HEK293 (cell line): ENCODE measurements at regions not wholly inside any gene's neighbourhood (a gene's known extent, or its start where the extent isn't known, plus 50 kb on each side); places are given as distances from the start of the nearest gene placed in this dataset.

Source experiments
- CTCF ChIA-PET: fragments of 350-600 bp; formaldehyde crosslinking; extraction: SDS; loops from one replicate; lab custom pipeline; 2021; ENCODE audit warnings: antibody characterized with exemption; lab: Yijun Ruan, JAX
- POLR2A ChIA-PET: fragments of 300-600 bp; formaldehyde crosslinking; extraction: SDS; loops from one replicate; lab custom pipeline; 2020; ENCODE audit warnings: antibody characterized with exemption, inconsistent platforms; lab: Yijun Ruan, JAX
- H3K27ac ChIP-seq: fragments of 200-500 bp; sonication (Bioruptor generic); 2 replicates; pipeline ENCODE4 v1.5.1; 2014; ENCODE audit warnings: low read depth, low read length, control low read depth, inconsistent platforms; ENCODE audit errors: extremely low read depth
- H3K36me3 ChIP-seq, 2 experiments: fragments of 200-500 bp in 1 of 2; sonication (Bioruptor generic) in 1 of 2; 1 replicate in 1 of 2; 2 replicates in 1 of 2; pipeline ENCODE4 v1.5.1; 2014 to 2017; ENCODE audit warnings: inconsistent platforms in 2 of 2, low read length in 2 of 2; ENCODE audit not compliant: control insufficient read depth in 2 of 2, insufficient read depth in 1 of 2
- H3K4me1 ChIP-seq: fragments of 200-500 bp; sonication (Bioruptor generic); 2 replicates; pipeline ENCODE4 v1.5.1; 2014; ENCODE audit warnings: mild to moderate bottlenecking, low read length, inconsistent platforms; ENCODE audit not compliant: control insufficient read depth, insufficient read depth
- H3K4me3 ChIP-seq: 2 replicates; pipeline ENCODE4 v1.5.1; 2011; ENCODE audit warnings: low read depth, mild to moderate bottlenecking, control low read depth, low read length, moderate library complexity
- H3K9me3 ChIP-seq: fragments of 200-500 bp; sonication (Bioruptor generic); 2 replicates; pipeline ENCODE4 v1.5.1; 2014; ENCODE audit warnings: low read depth, low read length, inconsistent platforms; ENCODE audit not compliant: control insufficient read depth, insufficient read depth
- ATF2 ChIP-seq: fragments of 450-650 bp; formaldehyde crosslinking; IDR thresholded peaks from 2 replicates; pipeline ENCODE4 v1.5.1; 2016; ENCODE audit warnings: missing biosample characterization, missing genetic modification characterization, low read depth
- BCL6B ChIP-seq: fragments of 450-650 bp; formaldehyde crosslinking; IDR thresholded peaks from 2 replicates; pipeline ENCODE4 v1.5.1; 2017; ENCODE audit warnings: missing biosample characterization, missing genetic modification characterization
- MEIS1 ChIP-seq: sonication (generic); formaldehyde crosslinking; IDR thresholded peaks from 2 replicates; pipeline ENCODE4 v1.8.1; 2022; ENCODE audit warnings: missing genetic modification reagents, mild to moderate bottlenecking, borderline replicate concordance
- PATZ1 ChIP-seq: fragments of 450-650 bp; formaldehyde crosslinking; IDR thresholded peaks from 2 replicates; pipeline ENCODE4 v1.5.1; 2016; ENCODE audit warnings: missing biosample characterization, missing genetic modification characterization
- SP3 ChIP-seq: fragments of 450-650 bp; formaldehyde crosslinking; IDR thresholded peaks from 2 replicates; pipeline ENCODE4 v1.5.1; 2016; ENCODE audit warnings: missing biosample characterization, missing genetic modification characterization
- ZEB2 ChIP-seq: fragments of 450-650 bp; formaldehyde crosslinking; IDR thresholded peaks from 2 replicates; pipeline ENCODE4 v1.5.1; 2016; ENCODE audit warnings: missing biosample characterization, missing genetic modification characterization
- ZFP37 ChIP-seq: fragments of 450-650 bp; formaldehyde crosslinking; IDR thresholded peaks from 2 replicates; pipeline ENCODE4 v1.5.1; 2016; ENCODE audit warnings: missing biosample characterization, missing genetic modification characterization
- ZNF112 ChIP-seq: fragments of 450-650 bp; formaldehyde crosslinking; IDR thresholded peaks from 2 replicates; pipeline ENCODE4 v1.5.0; 2017; ENCODE audit warnings: missing biosample characterization, missing genetic modification characterization
- ZNF16 ChIP-seq: fragments of 450-650 bp; formaldehyde crosslinking; IDR thresholded peaks from 2 replicates; pipeline ENCODE4 v1.5.1; 2016; ENCODE audit warnings: low read depth, missing biosample characterization, missing genetic modification characterization
- ZNF239 ChIP-seq: fragments of 450-650 bp; formaldehyde crosslinking; IDR thresholded peaks from 2 replicates; pipeline ENCODE4 v1.5.1; 2016; ENCODE audit warnings: missing biosample characterization, missing genetic modification characterization
- ZNF398 ChIP-seq: fragments of 450-650 bp; formaldehyde crosslinking; IDR thresholded peaks from 2 replicates; pipeline ENCODE4 v1.5.1; 2017; ENCODE audit warnings: missing biosample characterization, missing genetic modification characterization
- ZNF571 ChIP-seq: fragments of 450-650 bp; formaldehyde crosslinking; IDR thresholded peaks from 2 replicates; pipeline ENCODE4 v1.5.0; 2017; ENCODE audit warnings: missing biosample characterization, missing genetic modification characterization
- ZNF580 ChIP-seq: fragments of 450-650 bp; formaldehyde crosslinking; IDR thresholded peaks from 2 replicates; pipeline ENCODE4 v1.5.1; 2016; ENCODE audit warnings: missing biosample characterization, missing genetic modification characterization
- ZSCAN16 ChIP-seq: fragments of 450-650 bp; formaldehyde crosslinking; IDR thresholded peaks from 2 replicates; pipeline ENCODE4 v1.5.1; 2016; ENCODE audit warnings: missing biosample characterization, missing genetic modification characterization
- TF ChIP-seq, protein P1 (sequence below): fragments of 450-650 bp; formaldehyde crosslinking; IDR thresholded peaks from 2 replicates; pipeline ENCODE4 v1.5.1; 2016; ENCODE audit warnings: missing biosample characterization, missing genetic modification characterization

DNA sequence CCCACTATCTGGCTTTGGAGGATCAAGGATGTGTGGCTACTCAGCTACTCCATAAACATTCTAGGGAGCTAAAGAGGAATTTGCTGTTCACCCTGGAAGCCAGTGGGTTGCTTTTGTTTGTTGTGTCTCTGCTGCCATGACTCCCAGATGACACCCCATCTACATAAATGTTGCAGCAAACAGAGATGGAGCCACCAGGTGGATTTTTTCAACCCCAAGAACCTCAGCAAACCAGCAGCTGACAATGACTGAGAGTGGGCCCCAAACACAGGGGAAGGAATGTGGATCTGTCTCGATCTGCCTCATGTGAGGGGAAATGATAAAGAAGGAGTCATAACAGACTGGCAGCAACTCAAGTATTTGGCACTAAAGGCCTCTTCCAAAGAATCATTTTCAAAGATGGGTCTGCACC is 132.7 kb upstream of the TNC start (continued):
- TF ChIP-seq ATF2 (tag by site-specific recombination) (no peak), ZNF398 (tag by site-specific recombination) (no peak), ZSCAN16 (tag by site-specific recombination) (no peak), PATZ1 (tag by site-specific recombination) (no peak), SP3 (tag by site-specific recombination) (no peak), ZNF580 (tag by site-specific recombination) (no peak), MEIS1 (no peak), ZNF16 (tag by site-specific recombination) (no peak), ZNF112 (tag by site-specific recombination) (no peak)

GRCh38 chr9:115254287-115255180 is 136.6 kb upstream of the TNC start:
- H3K4me3 ChIP-seq: no peak overlapping the region
- ChIA-PET POLR2A (no interaction called here), CTCF (no interaction called here)
- H3K9me3 ChIP-seq: no peaks in the 10 kb centered on the region
- H3K4me1 ChIP-seq: no peaks in the 10 kb centered on the region
- TF ChIP-seq ZFP37 (tag by site-specific recombination): no peak
- TF ChIP-seq, protein P1, sequence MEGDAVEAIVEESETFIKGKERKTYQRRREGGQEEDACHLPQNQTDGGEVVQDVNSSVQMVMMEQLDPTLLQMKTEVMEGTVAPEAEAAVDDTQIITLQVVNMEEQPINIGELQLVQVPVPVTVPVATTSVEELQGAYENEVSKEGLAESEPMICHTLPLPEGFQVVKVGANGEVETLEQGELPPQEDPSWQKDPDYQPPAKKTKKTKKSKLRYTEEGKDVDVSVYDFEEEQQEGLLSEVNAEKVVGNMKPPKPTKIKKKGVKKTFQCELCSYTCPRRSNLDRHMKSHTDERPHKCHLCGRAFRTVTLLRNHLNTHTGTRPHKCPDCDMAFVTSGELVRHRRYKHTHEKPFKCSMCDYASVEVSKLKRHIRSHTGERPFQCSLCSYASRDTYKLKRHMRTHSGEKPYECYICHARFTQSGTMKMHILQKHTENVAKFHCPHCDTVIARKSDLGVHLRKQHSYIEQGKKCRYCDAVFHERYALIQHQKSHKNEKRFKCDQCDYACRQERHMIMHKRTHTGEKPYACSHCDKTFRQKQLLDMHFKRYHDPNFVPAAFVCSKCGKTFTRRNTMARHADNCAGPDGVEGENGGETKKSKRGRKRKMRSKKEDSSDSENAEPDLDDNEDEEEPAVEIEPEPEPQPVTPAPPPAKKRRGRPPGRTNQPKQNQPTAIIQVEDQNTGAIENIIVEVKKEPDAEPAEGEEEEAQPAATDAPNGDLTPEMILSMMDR (tag by site-specific recombination): no peak
- TF ChIP-seq ZNF239 (tag by site-specific recombination): no peak
- TF ChIP-seq ZNF571 (tag by site-specific recombination): no peak
- no peak for TF ChIP-seq ZEB2
- TF ChIP-seq BCL6B (tag by site-specific recombination): no peak
- H3K27ac ChIP-seq: no peak overlapping the region
- no peaks in the 10 kb centered on the region for H3K36me3 ChIP-seq
